ENCODE measurements at regions not wholly inside any gene's neighbourhood (a gene's known extent, or its start where the extent isn't known, plus 50 kb on each side); places are given as distances from the start of the nearest gene placed in this dataset.
"Not testable (repeated sequence)": the region's sequence is repeated elsewhere in the genome, so short reads cannot be mapped to it uniquely, and the experiment has no call there.

- DNase-seq, result peak; percentile 80
Observed at GRCh38 chr1:203926025-203926540, 64.7 kb downstream of the SNRPE start.

GRCh38 chr1:203929741-203930309 is 68.4 kb downstream of the SNRPE start:
- no peak for DNase-seq

DNA sequence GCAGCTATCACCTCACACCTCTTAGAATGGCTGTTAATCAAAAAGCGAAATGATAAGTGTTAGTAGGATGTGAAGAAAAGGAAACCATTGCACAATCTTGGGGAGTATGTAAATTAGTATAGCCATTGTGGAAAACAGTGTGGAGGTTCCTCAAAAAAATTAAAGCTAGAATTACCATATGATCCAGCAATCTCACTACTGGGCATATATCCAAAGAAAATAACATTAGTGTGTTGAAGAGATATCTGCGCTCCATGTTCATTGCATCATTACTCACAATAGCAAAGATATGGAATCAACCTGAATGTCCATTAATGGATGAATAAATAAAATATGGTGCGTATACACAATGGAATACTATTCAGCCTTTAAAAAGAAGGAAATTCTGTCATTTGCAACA is 68.9 kb downstream of the SNRPE start:
- no peak for DNase-seq

DNA sequence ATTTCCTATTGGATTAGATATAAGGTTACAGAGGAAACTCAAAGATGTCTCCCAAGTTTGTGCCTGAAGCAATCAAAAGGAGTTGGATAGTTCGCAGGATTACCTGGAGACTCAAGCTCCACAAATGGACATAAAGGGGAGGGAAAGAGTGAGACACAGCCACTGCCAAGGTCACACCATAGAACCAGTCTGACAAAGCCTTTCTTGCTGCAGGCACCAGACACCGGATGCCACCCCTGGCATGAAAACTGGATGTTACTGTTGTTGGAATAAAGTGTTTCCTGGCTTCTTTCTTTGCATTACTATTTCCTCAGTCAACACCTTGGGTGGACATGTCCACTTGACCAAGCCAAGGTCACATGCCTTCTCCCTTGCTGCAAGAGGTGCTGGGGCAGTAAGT is 70.6 kb downstream of the SNRPE start:
- DNase-seq, result no peak

- no peak for DNase-seq
Observed at GRCh38 chr1:203932556-203932955, 71.2 kb downstream of the SNRPE start.

DNA sequence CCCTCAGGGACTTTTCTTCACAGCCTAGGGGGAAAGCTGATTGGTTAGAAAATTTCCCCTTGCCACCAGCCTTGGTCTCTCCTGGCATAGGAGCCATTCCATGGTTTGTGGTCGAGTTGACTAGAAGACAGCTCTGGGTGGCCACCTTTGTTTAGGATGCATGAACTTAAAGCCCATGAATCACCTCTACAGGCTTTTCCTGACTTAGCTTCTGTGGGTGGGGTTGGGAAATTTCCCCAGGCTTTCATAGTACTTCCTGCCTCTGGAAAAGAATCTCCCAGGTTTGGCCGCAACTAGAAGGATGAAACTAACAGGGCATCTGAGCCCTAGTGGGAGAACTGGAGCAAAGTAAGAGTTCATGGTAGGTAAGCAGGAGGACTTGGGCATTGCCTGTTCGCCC is 72.6 kb downstream of the SNRPE start:
- DNase-seq, result no peak

DNA sequence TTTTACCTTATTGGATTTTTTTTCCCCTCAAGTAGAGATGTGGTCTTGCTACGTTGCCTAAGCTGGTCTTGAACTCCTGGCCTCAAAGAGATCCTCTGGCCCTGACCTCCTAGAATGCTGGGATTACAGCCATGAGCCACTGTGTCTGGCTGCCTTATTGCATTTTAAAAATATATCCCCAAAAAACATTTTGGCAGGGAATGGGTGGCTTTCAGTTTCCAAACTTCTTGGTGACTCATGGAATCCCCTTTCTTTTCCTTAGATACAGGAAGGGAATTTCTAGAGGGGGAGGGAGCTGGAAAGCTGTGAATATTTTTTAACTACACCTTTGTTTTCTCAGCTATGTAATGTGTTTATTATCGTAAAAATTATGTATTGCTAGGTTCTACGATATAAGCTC is 73.3 kb downstream of the SNRPE start:
- DNase-seq, result no peak

DNA sequence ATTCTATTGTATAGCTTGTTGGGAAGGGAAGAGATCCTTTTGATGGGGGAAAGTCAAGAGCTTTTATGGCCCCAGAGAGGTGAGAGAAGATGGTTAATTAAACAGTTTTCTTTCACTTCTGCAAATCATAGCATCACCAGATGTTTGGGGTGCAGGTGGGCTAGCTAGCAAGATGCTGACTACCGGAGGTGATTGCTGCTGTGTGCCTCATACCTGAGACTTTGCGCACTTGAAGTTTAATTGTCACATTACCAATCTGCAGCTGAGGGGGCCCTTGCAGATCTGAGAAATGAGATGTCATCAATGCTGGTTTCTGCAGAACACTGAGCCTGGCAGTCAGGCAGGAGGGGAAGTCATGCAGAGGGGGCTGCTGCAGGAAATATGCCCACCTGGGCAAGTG is 73.9 kb downstream of the SNRPE start:
- DNase-seq, result no peak

DNA sequence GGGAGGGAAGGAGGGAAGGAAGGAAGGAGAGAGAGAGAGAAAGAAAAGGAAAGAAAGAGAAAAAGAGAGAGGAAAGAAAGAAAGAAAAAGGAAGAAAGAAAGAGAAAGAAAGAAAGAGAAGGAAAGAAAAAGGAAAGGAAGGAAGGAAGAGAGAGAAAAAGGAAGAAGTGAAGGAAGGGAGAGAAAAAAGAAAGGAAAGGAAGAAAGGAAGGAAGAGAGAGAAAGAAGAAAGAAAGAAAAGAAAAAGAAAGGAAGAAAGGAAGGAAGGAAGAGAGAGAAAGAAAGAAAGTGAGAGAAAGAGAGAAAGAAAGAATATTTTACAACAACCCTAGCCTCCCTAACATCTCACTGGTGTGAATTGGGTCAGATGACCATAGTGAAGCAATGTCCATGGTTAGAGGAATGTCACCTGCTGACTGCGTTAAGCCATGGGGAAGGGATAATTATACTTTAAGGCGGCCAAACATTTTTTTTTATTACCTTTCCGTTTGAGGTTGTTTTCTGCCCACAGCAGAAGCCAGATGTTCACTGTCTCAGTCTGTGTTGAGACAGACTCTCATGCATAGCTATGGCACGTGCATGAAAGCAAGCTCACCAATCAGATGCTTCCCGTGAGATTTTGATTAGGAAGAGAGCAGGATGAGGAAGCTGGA is 76.4 kb downstream of the SNRPE start:
- DNase-seq, result no peak

DNA sequence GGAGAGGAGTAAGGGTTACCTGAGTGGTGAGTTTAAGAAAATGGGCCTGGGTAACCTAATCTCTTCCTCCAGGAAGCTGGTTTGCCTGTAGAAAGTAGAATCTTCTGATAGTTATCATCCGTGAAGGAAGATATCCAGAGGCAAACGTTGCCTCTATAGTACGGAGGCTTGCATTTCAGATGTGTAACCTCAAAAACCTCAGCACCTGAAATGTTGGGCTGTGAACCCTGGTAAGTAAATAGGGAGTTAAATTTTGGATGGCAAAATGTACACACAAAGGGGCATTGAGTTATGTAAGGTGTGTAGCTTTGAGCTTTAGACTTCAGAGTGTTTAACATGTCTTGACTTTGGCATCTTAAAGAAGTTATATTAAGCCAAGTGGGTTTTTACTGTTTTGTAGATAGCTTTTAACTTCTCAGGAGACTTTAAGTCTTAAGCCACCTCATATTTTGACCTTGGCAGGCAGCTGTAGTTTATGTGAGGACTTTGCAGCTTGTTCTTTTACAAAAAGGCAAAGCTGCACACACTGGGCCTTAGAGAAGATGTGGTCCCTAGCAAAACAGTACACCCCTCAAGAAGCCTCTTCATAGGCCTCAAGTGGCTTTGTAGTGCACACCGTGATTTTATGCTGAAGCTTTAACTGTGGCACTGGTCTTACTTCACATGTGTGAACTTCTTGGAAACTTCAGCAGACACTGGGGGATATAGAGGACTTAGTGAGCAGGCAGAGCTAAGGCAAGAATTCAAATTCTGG is 83.4 kb downstream of the SNRPE start:
- no peak for DNase-seq

DNA sequence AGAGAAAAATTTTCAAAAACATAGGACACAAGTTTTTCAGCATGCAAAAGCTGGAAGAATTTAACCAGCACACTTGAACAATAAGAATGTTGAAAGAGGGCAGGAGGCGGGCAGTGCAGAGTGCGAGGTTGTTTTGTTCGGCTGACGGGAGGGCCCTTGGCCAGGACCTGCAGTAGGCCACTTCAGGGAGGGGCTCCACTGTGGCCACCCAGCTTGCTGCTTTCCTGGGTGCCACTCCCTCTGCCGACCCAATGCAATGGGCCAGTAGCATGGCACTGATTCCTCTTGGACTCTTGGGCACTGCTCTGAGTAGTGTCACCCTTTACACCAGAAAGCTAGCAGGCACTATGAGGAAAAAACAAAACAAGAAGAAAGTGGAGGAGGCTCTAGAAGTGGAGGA is 92.9 kb downstream of the SNRPE start:
- no peak for DNase-seq

DNA sequence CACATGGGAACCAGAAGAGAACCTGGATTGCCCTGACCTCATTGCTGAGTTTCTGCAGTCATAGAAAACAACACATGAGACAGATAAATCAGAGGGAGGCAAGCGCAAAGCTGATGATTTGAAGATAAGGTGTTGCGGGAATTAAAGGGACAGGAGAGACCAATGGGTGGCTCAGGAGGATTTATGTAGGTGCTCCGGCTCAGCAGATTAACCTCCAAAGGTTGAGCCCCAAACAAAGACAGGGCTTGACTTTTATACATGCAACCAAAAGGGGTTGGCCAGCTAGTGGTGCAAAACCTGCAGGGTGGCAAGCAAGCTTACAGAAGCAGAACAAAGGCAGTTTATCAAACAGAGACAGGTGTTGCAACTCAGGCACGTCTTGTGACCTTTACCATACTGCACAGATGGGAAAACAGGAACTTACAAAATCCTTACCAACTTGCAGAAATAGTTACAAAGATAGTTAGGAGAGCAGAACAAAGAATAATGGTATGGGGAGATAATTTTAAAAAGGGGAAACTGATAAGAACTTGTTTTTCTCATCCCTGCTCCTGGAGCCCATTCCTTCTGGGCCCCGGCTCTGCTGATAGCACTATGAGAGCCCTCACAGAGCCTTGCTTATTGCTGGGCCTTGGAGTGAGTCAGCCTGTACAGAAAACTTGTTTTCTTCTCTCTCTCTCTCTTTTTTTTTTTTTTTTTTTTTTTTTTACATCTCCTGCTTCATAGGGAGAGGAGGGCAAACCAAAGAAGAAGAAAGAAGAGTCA is 93.6 kb downstream of the SNRPE start:
- DNase-seq, result no peak

DNA sequence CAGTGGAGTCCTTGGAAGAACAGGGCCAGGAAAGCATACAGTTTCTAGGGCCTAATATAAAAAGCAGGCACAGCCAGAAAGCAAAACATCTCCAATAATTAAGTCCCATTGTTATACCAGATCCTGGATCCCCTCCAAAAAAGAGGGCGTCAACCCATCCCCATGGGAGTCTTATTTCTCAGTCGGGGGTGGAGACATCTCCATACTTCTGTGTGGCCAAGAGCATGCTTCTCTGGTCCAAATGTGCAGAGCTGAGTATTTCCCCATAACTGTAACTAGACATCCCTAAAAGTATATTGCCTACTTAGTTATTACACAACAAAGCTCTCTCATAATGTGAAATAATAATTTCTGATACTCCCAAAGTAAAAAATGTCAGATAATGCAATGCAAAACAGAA is 104.2 kb upstream of the SOX13 start:
- DNase-seq, result no peak

DNA sequence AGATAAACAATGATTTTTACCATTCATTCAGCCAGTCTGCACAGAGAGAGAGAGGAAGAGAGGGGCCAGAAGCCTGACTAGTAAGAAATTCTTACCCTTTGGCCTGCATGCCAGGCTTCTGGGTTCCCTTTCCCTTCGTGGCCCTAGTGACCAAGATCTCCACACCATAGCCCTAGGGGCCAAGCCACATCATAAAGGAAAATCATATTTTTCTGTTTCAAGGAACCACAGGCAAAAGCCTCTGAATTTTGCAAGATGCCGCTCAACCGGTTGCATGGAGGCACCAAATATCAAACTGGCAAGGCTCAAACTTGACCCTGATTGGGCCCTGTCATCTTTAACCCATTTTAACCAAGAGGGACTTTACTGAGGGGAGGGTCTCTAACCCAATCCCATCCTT is 103.1 kb upstream of the SOX13 start:
- DNase-seq, result no peak

- no peak for DNase-seq
Observed at GRCh38 chr1:203985044-203985443, 87.9 kb upstream of the SOX13 start.

GRCh38 chr1:203985676-203986075 is 87.2 kb upstream of the SOX13 start:
- no peak for DNase-seq

DNA sequence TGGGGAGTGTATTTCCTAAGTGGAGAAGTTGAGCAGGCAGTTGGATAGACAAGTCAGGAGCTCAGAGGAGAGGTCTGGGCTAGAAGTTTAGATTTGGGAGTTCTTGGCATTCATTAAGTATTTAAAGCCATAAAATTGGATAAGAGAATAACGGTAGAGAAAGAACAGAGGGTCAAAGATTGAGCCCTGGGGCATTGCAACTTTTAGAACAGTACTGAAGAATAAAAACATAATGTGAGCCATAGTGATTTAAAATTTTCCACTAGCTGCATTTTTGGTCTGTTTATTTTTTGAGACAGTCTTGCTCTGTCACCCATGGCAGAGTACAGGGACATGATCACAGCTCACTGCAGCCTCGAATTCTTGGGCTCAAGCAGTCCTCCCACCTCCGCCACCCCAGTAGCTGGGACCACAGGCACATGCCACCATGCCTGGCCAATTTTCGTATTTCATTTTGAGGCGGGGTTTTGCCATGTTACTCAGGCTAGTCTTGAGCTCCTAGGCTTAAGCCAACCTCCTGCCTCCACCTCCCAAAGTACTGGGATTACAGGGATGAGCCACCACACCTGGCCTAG is 85.9 kb upstream of the SOX13 start:
- DNase-seq, result no peak

DNA sequence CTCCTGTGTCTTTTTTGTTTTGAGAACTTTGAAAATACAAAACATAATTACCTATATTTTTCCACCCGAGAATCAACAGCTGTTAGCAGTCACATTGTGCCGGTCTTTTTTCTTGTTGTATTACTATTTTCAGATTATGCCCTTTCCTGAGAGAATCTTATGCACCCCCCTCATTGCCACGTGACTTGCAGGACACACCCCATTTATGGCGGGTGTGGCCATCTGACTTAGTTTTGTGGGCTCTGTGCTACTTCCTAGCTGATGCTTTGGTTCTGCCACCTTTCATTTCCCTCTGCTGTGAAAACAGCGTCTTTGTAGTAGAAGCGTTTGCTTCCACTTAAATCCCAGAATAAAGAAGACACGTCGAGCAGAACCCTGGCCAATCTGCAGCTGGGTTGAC is 82.8 kb upstream of the SOX13 start:
- no peak for DNase-seq

GRCh38 chr1:203992440-203992839 is 80.5 kb upstream of the SOX13 start:
- DNase-seq, result no peak

DNA sequence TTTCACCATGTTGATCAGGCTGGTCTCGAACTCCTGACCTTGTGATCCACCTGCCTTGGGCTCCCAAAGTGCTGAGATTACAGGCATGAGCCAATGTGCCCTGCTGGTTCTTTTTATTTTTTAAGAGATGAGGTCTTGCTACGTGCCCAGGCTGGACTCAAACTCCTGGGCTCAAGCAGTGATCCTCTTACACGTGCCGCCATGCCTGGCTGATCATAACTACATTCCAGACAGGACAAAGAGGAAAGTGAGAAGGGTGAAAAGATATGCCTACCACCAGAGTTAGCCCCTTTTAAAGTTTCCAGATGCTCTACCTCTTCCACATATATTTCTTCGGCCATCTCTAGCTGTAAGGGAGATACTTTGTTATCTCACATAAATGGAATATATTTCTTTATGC is 79.7 kb upstream of the SOX13 start:
- no peak for DNase-seq

- DNase-seq, result no peak
Observed at GRCh38 chr1:203995228-203995627, 77.7 kb upstream of the SOX13 start.

GRCh38 chr1:203996126-203996525 is 76.8 kb upstream of the SOX13 start:
- no peak for DNase-seq

DNA sequence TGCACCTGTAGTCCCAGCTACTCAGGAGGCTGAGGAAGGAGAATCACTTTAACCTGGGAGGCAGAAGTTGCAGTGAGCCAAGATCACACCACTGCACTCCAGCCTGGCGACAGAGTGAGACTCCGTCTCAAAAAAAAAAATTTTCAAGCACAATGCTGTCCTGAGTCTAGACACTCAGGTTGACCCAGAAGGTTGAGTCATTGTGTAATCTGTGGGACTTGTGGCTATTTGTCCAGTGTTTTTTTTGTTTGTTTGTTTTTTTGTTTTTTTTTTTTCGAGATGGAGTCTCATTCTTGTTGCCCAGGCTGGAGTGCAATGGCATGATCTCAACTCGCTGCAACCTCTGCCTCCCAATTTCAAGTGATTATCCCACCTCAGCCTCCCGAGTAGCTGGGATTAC is 74.3 kb upstream of the SOX13 start:
- DNase-seq, result not testable (repeated sequence)
